GM21360 (cell line): ENCODE measurements at regions not wholly inside any gene's neighbourhood (a gene's known extent, or its start where the extent isn't known, plus 50 kb on each side); places are given as distances from the start of the nearest gene placed in this dataset.

Experiments
- ATAC-seq: cut with Tn5 transposase; IDR thresholded peaks from one replicate; pipeline ENCODE4 v1.9.1; 2021; ENCODE audit warnings: mild to moderate bottlenecking, moderate library complexity; ENCODE audit not compliant: unreplicated experiment

DNA sequence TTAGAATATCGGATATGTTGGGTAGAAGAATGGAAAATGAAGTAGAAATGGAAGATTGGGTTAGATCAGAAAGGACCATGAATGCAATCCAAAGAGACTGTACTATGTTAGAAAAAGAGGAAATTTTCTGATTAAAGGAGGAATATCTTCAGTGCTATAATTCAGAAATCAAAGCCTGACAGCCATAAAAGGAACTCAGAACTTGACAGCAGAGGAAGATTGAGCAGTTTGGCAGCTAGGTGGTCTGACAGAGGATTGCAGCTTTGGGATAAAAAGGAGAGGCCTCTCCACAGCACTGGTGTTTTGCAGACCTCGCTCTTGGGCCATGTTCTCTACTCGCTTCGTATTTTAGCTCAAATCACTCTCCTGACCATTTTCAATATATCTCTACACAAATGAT is 354.8 kb upstream of the SOX5 start:
- no peak for ATAC-seq

- no peak for ATAC-seq
These were observed 353.2 kb upstream of the SOX5 start for GRCh38 chr12:24302708-24303107.

DNA sequence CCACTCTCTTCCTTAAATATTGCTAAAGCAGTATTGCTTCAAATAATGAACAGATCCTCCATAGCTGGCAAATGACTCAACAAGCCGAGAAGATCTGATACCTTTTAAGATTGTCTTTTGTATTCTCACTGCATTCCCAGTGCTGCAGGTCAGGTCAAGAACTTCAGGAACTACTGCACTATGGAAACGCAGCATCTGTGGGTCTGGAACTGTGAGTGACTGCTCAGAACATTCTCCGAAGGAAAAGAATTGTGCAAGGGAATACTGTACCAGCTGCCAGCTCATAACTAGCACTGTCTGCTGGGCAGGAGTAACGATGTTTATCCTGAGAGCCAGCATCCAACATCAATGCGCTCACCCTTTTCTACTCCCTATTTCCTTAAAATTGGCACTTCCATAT is 348.0 kb upstream of the SOX5 start:
- no peak for ATAC-seq

GRCh38 chr12:24293549-24293948 is 344.1 kb upstream of the SOX5 start:
- ATAC-seq = no peak

DNA sequence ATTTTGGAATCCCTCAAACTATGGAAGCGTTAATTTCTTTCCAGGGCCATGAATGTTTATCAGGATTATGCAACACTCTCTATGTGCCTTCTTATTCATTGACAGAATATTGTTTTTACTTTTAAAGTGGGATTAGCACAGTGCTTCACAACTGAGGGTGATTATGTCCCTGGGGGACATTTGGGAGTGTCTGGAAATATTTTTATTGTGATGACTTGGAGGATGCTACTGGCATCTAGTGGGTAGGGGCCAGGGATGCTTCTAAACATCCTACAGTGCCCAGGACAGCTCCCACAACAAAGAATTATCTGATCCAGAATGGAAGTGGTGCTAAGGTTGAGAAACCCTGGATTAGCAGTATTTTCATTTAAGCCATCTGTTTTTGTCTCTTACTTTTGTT is 338.5 kb upstream of the SOX5 start:
- ATAC-seq = no peak

GRCh38 chr12:24285448-24285847 is 336.0 kb upstream of the SOX5 start:
- ATAC-seq = no peak

GRCh38 chr12:24281341-24281740 is 331.9 kb upstream of the SOX5 start:
- ATAC-seq = no peak

GRCh38 chr12:24280056-24280842 is 330.8 kb upstream of the SOX5 start:
- no peak for ATAC-seq

DNA sequence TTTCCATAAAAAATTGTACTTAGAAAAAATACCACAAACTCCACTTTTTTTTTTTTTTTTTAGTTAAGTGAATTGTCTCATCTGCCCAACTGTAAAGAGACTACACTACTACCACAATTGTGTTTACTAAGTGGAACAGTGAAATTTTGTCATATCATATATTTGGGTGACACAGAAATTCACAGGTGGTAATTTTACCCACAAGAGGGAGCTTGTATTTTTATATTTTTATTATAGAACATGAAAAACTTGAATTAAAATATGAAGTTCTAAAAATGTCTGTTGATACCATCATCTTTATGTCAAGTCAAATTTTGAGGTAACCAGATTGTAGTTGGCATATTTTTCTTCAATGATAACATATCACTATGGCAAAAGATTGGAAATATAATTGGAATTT is 329.4 kb upstream of the SOX5 start:
- ATAC-seq = no peak

DNA sequence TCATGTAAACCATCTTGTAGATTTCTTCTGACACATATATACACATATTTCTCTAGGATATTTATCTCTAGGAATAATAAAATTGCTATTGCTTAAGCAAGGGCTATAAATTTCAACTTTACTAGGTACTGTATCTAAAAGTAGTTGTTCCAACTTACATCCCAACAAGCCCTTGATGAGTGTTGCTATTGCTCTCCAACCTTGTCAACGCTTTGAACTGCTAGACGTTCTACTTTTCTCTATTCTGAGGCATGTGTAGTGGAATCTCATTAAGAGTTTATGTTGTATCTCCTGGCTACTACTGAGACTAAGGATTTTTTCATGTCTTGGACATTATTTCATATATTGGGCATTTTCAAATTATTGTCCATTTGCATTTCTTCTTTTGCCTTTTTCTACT is 321.5 kb upstream of the SOX5 start:
- ATAC-seq = no peak

DNA sequence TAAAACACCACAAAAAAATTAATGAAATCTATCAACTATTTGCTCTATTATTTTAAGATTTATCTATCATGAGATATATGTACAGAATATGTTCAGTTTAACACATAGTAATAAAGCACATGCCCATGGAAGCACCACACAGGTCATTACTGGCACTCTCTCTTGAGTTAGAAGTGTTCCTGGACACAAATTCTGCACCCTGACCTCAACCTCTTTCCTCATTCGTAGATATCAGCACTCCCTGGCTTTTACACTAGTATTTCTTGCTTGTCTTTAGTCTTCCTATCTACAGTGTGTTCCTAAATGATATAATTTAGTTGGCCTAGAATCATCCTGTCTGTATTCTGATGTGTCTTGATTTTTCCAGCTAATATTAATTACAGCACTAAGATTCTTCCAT is 321.0 kb upstream of the SOX5 start:
- ATAC-seq = no peak

DNA sequence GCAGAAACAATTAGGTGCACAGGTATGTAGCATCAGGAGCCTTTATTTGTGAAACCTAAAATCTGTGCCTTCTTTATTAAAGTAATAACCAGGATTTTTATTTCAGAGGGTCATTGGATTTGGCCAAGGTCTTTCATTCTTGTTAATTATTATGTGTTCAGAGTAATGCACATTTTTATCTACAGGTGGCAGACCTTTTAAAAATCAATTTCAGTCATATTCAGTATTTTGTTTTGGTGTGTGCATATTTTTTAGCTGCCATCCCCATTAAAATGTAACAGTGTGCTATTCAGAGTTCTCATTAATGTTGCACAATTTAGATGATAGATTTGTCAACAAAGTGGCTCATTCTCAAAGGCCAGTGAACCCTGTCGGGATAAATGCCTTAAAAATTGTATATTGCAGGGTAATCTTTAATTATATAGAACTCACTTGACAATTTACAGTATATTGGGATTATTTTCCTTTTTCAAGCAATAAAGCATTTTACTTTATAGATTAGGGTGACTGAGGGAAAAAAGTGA is 319.3 kb upstream of the SOX5 start:
- ATAC-seq = no peak

GRCh38 chr12:24266982-24267381 is 317.5 kb upstream of the SOX5 start:
- no peak for ATAC-seq

GRCh38 chr12:24256684-24257083 is 307.2 kb upstream of the SOX5 start:
- ATAC-seq = no peak

- no peak for ATAC-seq
These were observed 306.6 kb upstream of the SOX5 start for GRCh38 chr12:24255920-24256665.

- ATAC-seq = no peak
These were observed 303.1 kb upstream of the SOX5 start for GRCh38 chr12:24252602-24253001.

GRCh38 chr12:24246934-24247333 is 297.5 kb upstream of the SOX5 start:
- no peak for ATAC-seq

- no peak for ATAC-seq
These were observed 296.9 kb upstream of the SOX5 start for GRCh38 chr12:24246376-24246775.

DNA sequence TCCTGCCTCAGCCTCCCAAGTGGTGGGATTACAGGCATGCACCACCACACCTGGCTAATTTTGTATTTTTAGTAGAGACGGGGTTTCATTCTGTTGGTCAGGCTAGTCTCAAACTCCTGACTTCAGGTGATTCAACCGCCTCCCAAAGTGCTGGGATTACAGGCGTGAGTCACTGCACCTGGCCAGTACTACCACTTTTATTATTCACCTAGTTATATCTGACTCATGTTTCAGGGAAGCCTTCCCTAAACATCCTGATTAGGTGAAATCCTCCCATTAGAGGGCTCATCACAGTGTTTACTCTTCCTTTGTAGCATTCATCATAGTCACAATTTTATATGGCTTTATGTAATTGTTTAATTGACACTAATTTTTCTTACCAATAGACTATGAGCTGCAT is 295.3 kb upstream of the SOX5 start:
- no peak for ATAC-seq

GRCh38 chr12:24244231-24244630 is 294.8 kb upstream of the SOX5 start:
- ATAC-seq = no peak

DNA sequence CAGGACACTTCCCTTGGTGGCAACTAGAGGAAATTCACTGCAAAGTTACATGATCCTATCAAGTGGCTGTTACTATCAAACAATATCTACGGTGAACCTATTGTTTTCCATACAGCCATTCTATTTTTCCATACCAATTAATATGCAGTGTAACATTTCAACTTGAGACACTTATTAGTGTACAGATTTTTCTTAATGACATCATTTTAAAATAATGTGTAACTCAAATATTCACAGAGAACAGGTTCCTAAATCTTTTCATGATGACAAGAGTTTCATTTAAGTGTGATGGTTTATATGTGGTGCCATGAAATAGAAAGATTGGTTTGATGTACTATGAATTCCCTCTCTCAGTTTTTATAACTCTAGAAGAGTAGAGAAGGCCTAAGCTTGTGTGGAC is 291.2 kb upstream of the SOX5 start:
- no peak for ATAC-seq

GRCh38 chr12:24233519-24234246 is 284.2 kb upstream of the SOX5 start:
- ATAC-seq = no peak
